CD4-positive, CD25-positive, alpha-beta regulatory T cell (primary cell): ENCODE measurements at regions not wholly inside any gene's neighbourhood (a gene's known extent, or its start where the extent isn't known, plus 50 kb on each side); places are given as distances from the start of the nearest gene placed in this dataset.

Experiments
- ATAC-seq, 2 donors: fragments of 150-1000 bp; cut with Tn5 transposase; one replicate each; pipeline ENCODE4 v1.10.0; 2021; ENCODE audit warnings: low read depth in 2 of 2, moderate number of reproducible peaks in 2 of 2, moderate library complexity in 1 of 2
- DNase-seq, 3 donors: peaks; one replicate each; pipeline versions ENCODE4 v3.0.0 to v3.0.0-alpha.2; 2012 to 2022; ENCODE audit warnings: mixed read lengths in 1 of 3
- H3K27ac ChIP-seq: one replicate; pipeline ENCODE4 v1.7.0; 2013; ENCODE audit warnings: mild to moderate bottlenecking, low read length; ENCODE audit not compliant: insufficient read depth, poor library complexity, severe bottlenecking
- H3K27me3 ChIP-seq: one replicate; pipeline ENCODE4 v1.7.0; 2013; ENCODE audit warnings: low read length; ENCODE audit not compliant: control insufficient read depth, insufficient read depth
- H3K36me3 ChIP-seq: one replicate; pipeline ENCODE4 v1.7.0; 2013; ENCODE audit warnings: mild to moderate bottlenecking, low read length, moderate library complexity; ENCODE audit not compliant: control insufficient read depth, insufficient read depth
- H3K4me1 ChIP-seq: 2 replicates; pipeline ENCODE4 v1.7.0; 2013; ENCODE audit warnings: mild to moderate bottlenecking, low read length; ENCODE audit not compliant: insufficient read depth, control insufficient read depth, poor library complexity, severe bottlenecking
- H3K4me3 ChIP-seq: one replicate; pipeline ENCODE4 v1.7.0; 2013; ENCODE audit warnings: low read depth, mild to moderate bottlenecking, low read length, moderate library complexity
- H3K9me3 ChIP-seq, 2 experiments: 1 replicate in 1 of 2; 2 replicates in 1 of 2; pipeline ENCODE4 v1.7.0; 2013; ENCODE audit warnings: low read length in 2 of 2, mild to moderate bottlenecking in 1 of 2, moderate library complexity in 1 of 2; ENCODE audit not compliant: control insufficient read depth in 2 of 2
- H3K27ac Mint-ChIP-seq, 3 donors: one replicate each; pipeline ENCODE4 v1.8.0; 2020 to 2022; ENCODE audit warnings: mild to moderate bottlenecking in 3 of 3, mixed read lengths in 3 of 3, moderate library complexity in 2 of 3
- H3K27me3 Mint-ChIP-seq: one replicate; pipeline ENCODE4 v1.8.0; 2022; ENCODE audit warnings: mild to moderate bottlenecking, mixed read lengths
- H3K36me3 Mint-ChIP-seq: one replicate; pipeline ENCODE4 v1.8.0; 2020; ENCODE audit warnings: mixed read lengths
- H3K4me1 Mint-ChIP-seq, 4 donors: one replicate each; pipeline ENCODE4 v1.8.0; 2020 to 2022; ENCODE audit warnings: mixed read lengths in 4 of 4, mild to moderate bottlenecking in 1 of 4
- H3K4me3 Mint-ChIP-seq, 4 donors: one replicate each; pipeline ENCODE4 v1.8.0; 2020 to 2022; ENCODE audit warnings: mild to moderate bottlenecking in 4 of 4, mixed read lengths in 4 of 4, moderate library complexity in 3 of 4
- H3K9me3 Mint-ChIP-seq, 7 donors: one replicate each; pipeline ENCODE4 v1.8.0; 2020 to 2022; ENCODE audit warnings: mixed read lengths in 7 of 7, mild to moderate bottlenecking in 3 of 7, moderate library complexity in 2 of 7

DNA sequence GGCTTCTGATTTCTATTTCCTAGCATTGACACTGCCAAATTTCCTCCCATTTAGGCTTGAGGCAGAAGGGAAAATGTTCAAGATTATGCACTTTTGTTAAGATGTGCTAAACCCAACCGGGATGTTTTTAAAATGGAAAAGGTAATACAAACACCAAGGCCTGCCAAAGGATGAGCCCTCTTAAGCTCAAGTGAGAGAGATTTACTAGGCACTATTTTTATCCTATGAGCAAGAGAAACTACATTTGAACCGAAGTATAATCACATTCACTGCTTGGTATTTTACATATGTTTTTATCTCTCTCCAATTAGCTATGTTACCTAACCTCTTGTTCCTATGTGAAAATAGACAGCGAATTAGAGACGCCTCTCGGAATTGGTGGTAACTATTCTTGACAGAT, 295.8 kb downstream of the GABRB3 start:
- Mint-ChIP-seq H3K27ac (no peak overlapping the region), H3K4me3 (no peak overlapping the region), H3K27me3 (no peaks in the 10 kb centered on the region), H3K36me3 (no peaks in the 10 kb centered on the region), H3K4me1 (no peaks in the 10 kb centered on the region), H3K9me3 (peaks cover 0 to 44% (median 14%) of the 10 kb centered on the region in 7 donors)
- H3K4me1 ChIP-seq = no peaks in the 10 kb centered on the region
- DNase-seq = no peak
- H3K27me3 ChIP-seq = no peaks in the 10 kb centered on the region
- H3K4me3 ChIP-seq = no peak overlapping the region
- H3K27ac ChIP-seq = no peak overlapping the region
- no peak for ATAC-seq
- no peaks in the 10 kb centered on the region for H3K36me3 ChIP-seq
- no peaks in the 10 kb centered on the region for H3K9me3 ChIP-seq

DNA sequence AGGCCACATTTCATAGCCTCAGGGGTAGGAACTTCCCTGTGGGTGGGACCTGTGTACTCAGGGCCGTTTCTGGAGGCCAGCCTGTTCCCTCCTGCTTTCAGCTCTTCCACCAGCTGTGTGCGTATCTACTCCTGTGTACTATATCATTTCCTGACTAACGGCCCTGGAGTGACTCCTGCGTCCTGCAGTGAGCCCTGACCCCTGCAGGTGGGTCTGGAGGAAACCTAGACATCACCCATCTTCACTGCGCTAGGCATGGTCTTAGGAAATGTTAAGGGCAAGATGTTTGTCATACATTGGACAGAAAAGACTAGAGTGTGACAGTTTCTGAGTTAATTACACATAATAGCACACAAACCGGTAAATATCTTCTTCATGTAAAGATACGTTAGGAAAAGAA, 297.3 kb downstream of the GABRB3 start:
- H3K36me3 ChIP-seq = no peaks in the 10 kb centered on the region
- H3K27ac Mint-ChIP-seq = no peak overlapping the region
- no peaks in the 10 kb centered on the region for H3K27me3 ChIP-seq
- no peak overlapping the region for H3K4me3 ChIP-seq
- H3K4me1 ChIP-seq = no peaks in the 10 kb centered on the region
- no peak overlapping the region for H3K27ac ChIP-seq
- DNase-seq (no peak), ATAC-seq (no peak)
- no peaks in the 10 kb centered on the region for H3K36me3 Mint-ChIP-seq
- H3K9me3 ChIP-seq = no peaks in the 10 kb centered on the region
- H3K27me3 Mint-ChIP-seq = no peaks in the 10 kb centered on the region
- no peak overlapping the region for H3K4me3 Mint-ChIP-seq
- peaks cover 0 to 46% (median 12%) of the 10 kb centered on the region in 7 donors for H3K9me3 Mint-ChIP-seq
- no peaks in the 10 kb centered on the region for H3K4me1 Mint-ChIP-seq

DNA sequence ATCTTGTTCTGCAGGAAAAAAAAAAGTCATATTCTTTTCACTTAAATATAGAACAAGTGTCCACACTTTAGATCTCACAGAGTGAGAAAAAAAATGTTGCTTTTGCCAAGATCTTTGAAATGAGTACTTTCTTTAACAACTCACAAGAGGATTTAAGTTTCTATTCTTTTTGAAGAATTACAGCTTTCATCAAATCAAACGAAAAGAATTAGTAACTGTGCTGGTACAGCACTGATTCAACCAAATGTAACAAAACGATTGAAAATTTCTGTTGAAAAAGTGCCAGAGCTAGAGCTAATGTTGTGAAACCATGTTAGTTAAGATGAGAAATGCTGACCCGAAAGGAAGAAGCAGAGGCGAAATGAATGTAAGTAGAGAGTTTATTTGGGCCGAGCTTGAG, 300.2 kb downstream of the GABRB3 start:
- Mint-ChIP-seq H3K4me1 (no peaks in the 10 kb centered on the region), H3K9me3 (peaks cover under 1 to 42% (median 14%) of the 10 kb centered on the region in 7 donors), H3K27ac (no peak overlapping the region)

DNA sequence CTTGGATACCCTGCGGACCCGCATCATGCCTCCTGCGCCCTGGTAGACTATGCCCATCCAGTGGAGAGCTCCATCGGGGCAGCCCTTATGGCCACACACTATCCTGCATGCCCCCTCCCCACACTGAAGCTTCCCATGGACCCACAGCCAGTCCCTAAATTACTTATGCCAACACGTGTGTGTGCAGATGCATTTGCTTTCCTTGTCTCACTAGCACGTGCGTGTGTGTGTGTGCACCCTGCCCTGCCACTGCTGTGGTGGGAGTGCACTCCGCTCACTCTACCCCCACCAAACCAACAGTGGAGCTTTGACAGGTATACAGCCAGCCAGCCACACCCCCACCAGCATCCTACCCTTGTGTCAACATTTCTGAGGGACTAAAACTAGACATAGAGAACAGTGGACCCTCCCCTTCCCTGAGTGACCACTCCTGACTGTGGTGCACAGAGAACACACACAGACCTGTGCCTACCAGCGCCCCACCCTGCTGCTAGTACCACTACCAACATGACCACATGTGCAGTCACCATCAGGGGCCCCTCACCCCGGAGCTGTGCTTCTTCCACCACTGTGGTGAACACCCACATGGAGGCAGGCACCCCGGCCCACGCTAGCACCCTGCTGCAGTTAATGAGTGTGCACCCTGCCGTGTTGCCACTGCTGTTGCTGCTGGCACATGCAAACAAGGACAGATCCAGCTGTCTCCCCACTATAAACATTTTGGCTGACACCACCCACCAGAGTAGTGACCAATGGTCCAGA, 310.8 kb downstream of the GABRB3 start:
- Histone ChIP-seq H3K9me3 (peaks cover 6 to 23% of the 10 kb centered on the region in 2 experiments), H3K4me3 (no peak overlapping the region), H3K27ac (no peak overlapping the region), H3K4me1 (no peaks in the 10 kb centered on the region), H3K36me3 (no peaks in the 10 kb centered on the region), H3K27me3 (no peaks in the 10 kb centered on the region)
- ATAC-seq (no peak), DNase-seq (no peak)
- Mint-ChIP-seq H3K27me3 (no peaks in the 10 kb centered on the region), H3K4me3 (no peak overlapping the region), H3K36me3 (no peaks in the 10 kb centered on the region), H3K4me1 (no peaks in the 10 kb centered on the region), H3K27ac (no peak overlapping the region), H3K9me3 (peaks cover 5 to 42% (median 13%) of the 10 kb centered on the region in 7 donors)

More for the DNA sequence above, 300.2 kb downstream of the GABRB3 start:
- Mint-ChIP-seq H3K27me3 (no peaks in the 10 kb centered on the region), H3K36me3 (no peaks in the 10 kb centered on the region), H3K4me3 (no peak overlapping the region)
- no peak for ATAC-seq
- H3K4me3 ChIP-seq = no peak overlapping the region
- no peak for DNase-seq
- no peaks in the 10 kb centered on the region for H3K36me3 ChIP-seq
- H3K27ac ChIP-seq = no peak overlapping the region
- peaks cover 3 to 5% of the 10 kb centered on the region in 2 experiments for H3K9me3 ChIP-seq
- H3K27me3 ChIP-seq = no peaks in the 10 kb centered on the region
- no peaks in the 10 kb centered on the region for H3K4me1 ChIP-seq

DNA sequence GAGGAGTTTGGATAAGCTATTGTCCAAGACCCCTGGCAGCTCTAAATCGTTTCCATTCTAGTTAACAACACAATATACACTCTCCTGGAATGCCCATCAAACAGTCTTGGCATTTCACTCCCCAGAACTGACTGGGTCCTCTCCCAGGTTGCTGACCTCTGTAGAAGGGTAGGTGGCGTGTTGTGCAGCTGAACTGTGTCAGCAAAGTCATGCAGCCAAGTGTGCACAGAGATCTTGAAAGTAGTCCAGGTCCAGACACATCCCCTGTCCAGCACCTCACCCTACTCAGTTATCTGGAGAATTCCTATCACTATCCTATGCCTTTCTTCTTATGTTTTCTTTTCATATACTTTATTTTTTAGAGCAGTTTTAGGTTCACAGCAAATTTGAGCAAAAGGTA, 312.7 kb downstream of the GABRB3 start:
- Mint-ChIP-seq H3K4me3 (no peak overlapping the region), H3K27ac (no peak overlapping the region), H3K27me3 (no peaks in the 10 kb centered on the region), H3K4me1 (no peaks in the 10 kb centered on the region), H3K36me3 (no peaks in the 10 kb centered on the region), H3K9me3 (peaks cover 5 to 42% (median 13%) of the 10 kb centered on the region in 7 donors)
- H3K9me3 ChIP-seq = peaks cover 6 to 33% of the 10 kb centered on the region in 2 experiments
- no peaks in the 10 kb centered on the region for H3K36me3 ChIP-seq
- no peaks in the 10 kb centered on the region for H3K4me1 ChIP-seq
- H3K27ac ChIP-seq = no peak overlapping the region
- DNase-seq = no peak
- no peaks in the 10 kb centered on the region for H3K27me3 ChIP-seq
- H3K4me3 ChIP-seq = no peak overlapping the region
- ATAC-seq = no peak

DNA sequence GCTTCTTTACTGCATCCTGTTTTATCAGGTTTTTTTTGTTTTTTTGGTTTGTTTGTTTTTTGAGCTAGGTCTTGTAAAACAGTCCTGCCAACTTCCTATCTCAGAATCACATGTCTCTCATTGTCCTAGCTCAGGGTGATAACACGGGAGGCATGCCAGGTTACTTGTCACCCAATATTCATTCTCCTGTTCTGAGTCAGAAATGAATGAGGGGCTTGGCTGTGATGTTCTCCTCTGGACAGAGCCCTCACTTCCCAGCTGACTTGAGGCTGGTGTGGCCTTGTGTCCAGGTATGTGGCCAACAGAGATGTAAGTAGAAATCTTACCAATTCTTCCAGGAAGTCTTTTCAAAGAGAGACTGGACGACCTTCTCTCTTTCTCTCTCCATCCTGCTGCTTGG, 317.0 kb downstream of the GABRB3 start:
- H3K27me3 Mint-ChIP-seq = no peaks in the 10 kb centered on the region
- no peak overlapping the region for H3K27ac Mint-ChIP-seq
- H3K9me3 ChIP-seq = peaks cover 13 to 38% of the 10 kb centered on the region in 2 experiments
- no peaks in the 10 kb centered on the region for H3K4me1 Mint-ChIP-seq
- ATAC-seq (no peak), DNase-seq (no peak)
- no peak overlapping the region for H3K27ac ChIP-seq
- H3K27me3 ChIP-seq = no peaks in the 10 kb centered on the region
- no peaks in the 10 kb centered on the region for H3K36me3 ChIP-seq
- no peak overlapping the region for H3K4me3 ChIP-seq
- peaks cover 7 to 48% (median 16%) of the 10 kb centered on the region in 7 donors for H3K9me3 Mint-ChIP-seq
- H3K4me3 Mint-ChIP-seq = no peak overlapping the region
- no peaks in the 10 kb centered on the region for H3K4me1 ChIP-seq
- no peaks in the 10 kb centered on the region for H3K36me3 Mint-ChIP-seq

DNA sequence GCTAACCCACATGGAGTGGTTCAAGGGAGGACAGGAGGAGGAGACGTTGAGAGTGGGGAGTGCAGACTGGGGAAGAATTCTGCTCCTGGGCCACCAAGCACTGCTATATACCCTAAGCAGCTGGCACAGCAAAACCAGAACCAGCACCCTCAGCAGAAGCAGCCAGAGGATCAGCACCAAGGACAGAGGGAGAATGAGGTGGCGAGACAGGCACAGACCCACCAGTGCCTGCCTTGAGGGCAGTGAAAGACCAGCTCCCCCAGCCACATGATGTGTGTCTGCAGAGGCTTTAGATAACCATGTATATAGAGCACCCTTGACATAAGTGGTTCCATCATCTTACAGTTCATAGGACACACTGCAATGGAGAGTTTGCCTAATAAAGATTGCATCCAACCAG, 319.0 kb downstream of the GABRB3 start:
- ATAC-seq (no peak), DNase-seq (no peak)
- Histone ChIP-seq H3K27me3 (no peaks in the 10 kb centered on the region), H3K27ac (no peak overlapping the region), H3K4me1 (no peaks in the 10 kb centered on the region), H3K36me3 (no peaks in the 10 kb centered on the region), H3K4me3 (no peak overlapping the region), H3K9me3 (peaks cover 13 to 34% of the 10 kb centered on the region in 2 experiments)
- Mint-ChIP-seq H3K4me3 (no peak overlapping the region), H3K27me3 (no peaks in the 10 kb centered on the region), H3K27ac (no peak overlapping the region), H3K4me1 (no peaks in the 10 kb centered on the region), H3K9me3 (peaks cover 2 to 43% (median 14%) of the 10 kb centered on the region in 7 donors), H3K36me3 (no peaks in the 10 kb centered on the region)

DNA sequence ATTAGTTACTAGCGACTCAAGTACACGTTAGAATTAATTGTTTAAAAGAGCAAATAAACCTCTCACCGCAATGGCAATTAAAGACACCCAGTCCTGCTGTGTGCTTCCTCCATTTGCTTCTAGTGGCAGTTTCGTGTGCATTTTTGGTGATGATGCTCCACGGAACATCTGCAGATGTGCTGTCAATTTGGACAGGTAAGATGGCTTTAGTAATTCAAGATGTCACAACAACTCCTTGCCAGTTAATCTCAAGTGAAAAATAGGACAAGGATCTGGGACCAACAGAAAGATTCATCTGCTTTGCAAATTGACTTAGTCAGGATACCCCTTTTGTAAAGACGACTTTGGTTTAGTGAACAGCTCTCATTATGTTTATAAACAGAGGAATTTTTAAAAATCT, 320.9 kb downstream of the GABRB3 start:
- no peak overlapping the region for H3K4me3 ChIP-seq
- peaks cover 2 to 38% (median 11%) of the 10 kb centered on the region in 7 donors for H3K9me3 Mint-ChIP-seq
- no peak overlapping the region for H3K27ac Mint-ChIP-seq

More for the DNA sequence above, 320.9 kb downstream of the GABRB3 start:
- Mint-ChIP-seq H3K27me3 (no peaks in the 10 kb centered on the region), H3K4me1 (no peaks in the 10 kb centered on the region), H3K36me3 (no peaks in the 10 kb centered on the region), H3K4me3 (no peak overlapping the region)
- no peak overlapping the region for H3K27ac ChIP-seq
- no peaks in the 10 kb centered on the region for H3K27me3 ChIP-seq
- DNase-seq = no peak
- H3K36me3 ChIP-seq = no peaks in the 10 kb centered on the region
- H3K9me3 ChIP-seq = peaks cover 7 to 25% of the 10 kb centered on the region in 2 experiments
- H3K4me1 ChIP-seq = no peaks in the 10 kb centered on the region
- no peak for ATAC-seq
